Suprapubic skin (tissue), 4 donors: ENCODE measurements at regions not wholly inside any gene's neighbourhood (a gene's known extent, or its start where the extent isn't known, plus 50 kb on each side); places are given as distances from the start of the nearest gene placed in this dataset.

Source experiments
- CTCF ChIP-seq, 2 donors: fragments of 200-600 bp in 1 of 2; fragments of 450-650 bp in 1 of 2; sonication (generic) in 1 of 2; IDR thresholded peaks; one replicate each; pipeline ENCODE4 v1.5.1; 2016 to 2019; ENCODE audit warnings: antibody characterized with exemption in 2 of 2, mild to moderate bottlenecking in 1 of 2, moderate library complexity in 1 of 2
- POLR2A ChIP-seq, 2 donors: fragments of 450-650 bp; IDR thresholded peaks; one replicate each; pipeline ENCODE4 v1.6.1; 2017; ENCODE audit warnings: antibody characterized with exemption in 2 of 2, mild to moderate bottlenecking in 2 of 2, moderate library complexity in 2 of 2
- POLR2AphosphoS5 ChIP-seq, 3 donors: sonication (generic); formaldehyde crosslinking; IDR thresholded peaks; one replicate each; pipeline ENCODE4 v1.6.1; 2017; ENCODE audit warnings: antibody characterized with exemption in 3 of 3

- TF ChIP-seq CTCF (IDR thresholded peaks at IDR 0.05) (no peak), POLR2A (IDR thresholded peaks at IDR 0.05) (no peak), POLR2AphosphoS5 (IDR thresholded peaks at IDR 0.05) (no peak)
These were observed 343.4 kb downstream of the GPD2 start for GRCh38 chr2:156779416-156780120.
